H9 (cell line): ENCODE measurements at regions not wholly inside any gene's neighbourhood (a gene's known extent, or its start where the extent isn't known, plus 50 kb on each side); places are given as distances from the start of the nearest gene placed in this dataset.

Experiments used
- DNase-seq: peaks from one replicate; pipeline ENCODE4 v3.0.0-alpha.2; 2017
- H2AFZ ChIP-seq: one replicate; pipeline ENCODE4 v1.6.1; 2013; ENCODE audit warnings: mild to moderate bottlenecking, low read length, control low read depth, moderate library complexity
- H2AK5ac ChIP-seq: 2 replicates; pipeline ENCODE4 v1.6.1; 2013; ENCODE audit warnings: low read length, control low read depth, mixed read lengths; ENCODE audit not compliant: insufficient read length
- H2BK120ac ChIP-seq: one replicate; pipeline ENCODE4 v1.6.1; 2013; ENCODE audit warnings: low read depth, mild to moderate bottlenecking, low read length, control low read depth, inconsistent platforms; ENCODE audit not compliant: poor library complexity, severe bottlenecking
- H2BK12ac ChIP-seq: 2 replicates; pipeline ENCODE4 v1.6.1; 2013; ENCODE audit warnings: low read length, control low read depth, mixed read lengths, low read depth; ENCODE audit not compliant: insufficient read length
- H2BK15ac ChIP-seq: 2 replicates; pipeline ENCODE4 v1.6.1; 2013; ENCODE audit warnings: low read depth, low read length, control low read depth
- H2BK20ac ChIP-seq: one replicate; pipeline ENCODE4 v1.6.1; 2013; ENCODE audit warnings: low read depth, mild to moderate bottlenecking, low read length, control low read depth, inconsistent platforms; ENCODE audit not compliant: poor library complexity, severe bottlenecking
- H2BK5ac ChIP-seq: 2 replicates; pipeline ENCODE4 v1.6.1; 2013; ENCODE audit warnings: low read length, control low read depth, mixed read lengths; ENCODE audit not compliant: insufficient read length
- H3K14ac ChIP-seq: 2 replicates; pipeline ENCODE4 v1.6.1; 2013; ENCODE audit warnings: low read length, control low read depth; ENCODE audit not compliant: insufficient read depth
- H3K18ac ChIP-seq: 2 replicates; pipeline ENCODE4 v1.6.1; 2013; ENCODE audit warnings: low read depth, mild to moderate bottlenecking, mixed read lengths, low read length, control low read depth; ENCODE audit not compliant: insufficient read length
- H3K23ac ChIP-seq: 2 replicates; pipeline ENCODE4 v1.6.1; 2013; ENCODE audit warnings: low read length, control low read depth, mixed read lengths, low read depth; ENCODE audit not compliant: insufficient read length
- H3K23me2 ChIP-seq: 2 replicates; pipeline ENCODE4 v1.6.1; 2013; ENCODE audit warnings: low read depth, mild to moderate bottlenecking, mixed read lengths, low read length, control low read depth; ENCODE audit not compliant: insufficient read length, poor library complexity, severe bottlenecking
- H3K27ac ChIP-seq: 2 replicates; pipeline ENCODE4 v1.5.1; 2013; ENCODE audit warnings: low read length, control low read depth, mixed read lengths, low read depth; ENCODE audit not compliant: insufficient read length
- H3K27me3 ChIP-seq: 2 replicates; pipeline ENCODE4 v1.6.1; 2013; ENCODE audit warnings: low read length, control low read depth, inconsistent platforms; ENCODE audit not compliant: insufficient read depth
- H3K4ac ChIP-seq: 2 replicates; pipeline ENCODE4 v1.6.1; 2013; ENCODE audit warnings: low read depth, mild to moderate bottlenecking, control low read depth, inconsistent platforms, low read length, moderate library complexity
- H3K4me1 ChIP-seq: 2 replicates; pipeline ENCODE4 v1.6.1; 2013; ENCODE audit warnings: low read length, control low read depth, inconsistent platforms; ENCODE audit not compliant: insufficient read depth
- H3K4me2 ChIP-seq: 2 replicates; pipeline ENCODE4 v1.6.1; 2013; ENCODE audit warnings: low read length, control low read depth, mixed read lengths; ENCODE audit not compliant: insufficient read length, insufficient read depth
- H3K56ac ChIP-seq: 2 replicates; pipeline ENCODE4 v1.6.1; 2013; ENCODE audit warnings: low read depth, mild to moderate bottlenecking, mixed read lengths, low read length, control low read depth; ENCODE audit not compliant: insufficient read length
- H3K79me1 ChIP-seq: 2 replicates; pipeline ENCODE4 v1.6.1; 2013; ENCODE audit warnings: low read depth, mild to moderate bottlenecking, moderate library complexity, low read length, control low read depth, inconsistent platforms; ENCODE audit not compliant: insufficient read depth, poor library complexity, severe bottlenecking
- H3K79me2 ChIP-seq: 2 replicates; pipeline ENCODE4 v1.6.1; 2013; ENCODE audit warnings: low read length, control low read depth, inconsistent platforms; ENCODE audit not compliant: insufficient read depth
- H3K9ac ChIP-seq: 2 replicates; pipeline ENCODE4 v1.6.1; 2013; ENCODE audit warnings: low read length, control low read depth, mixed read lengths; ENCODE audit not compliant: insufficient read length; ENCODE audit errors: extremely low read depth
- H3K9me3 ChIP-seq: one replicate; pipeline ENCODE4 v1.6.1; 2013; ENCODE audit warnings: low read depth, low read length, inconsistent platforms; ENCODE audit not compliant: control insufficient read depth
- H3T11ph ChIP-seq: one replicate; pipeline ENCODE4 v1.6.1; 2013; ENCODE audit warnings: mild to moderate bottlenecking, low read length, control low read depth, inconsistent platforms
- H4K20me1 ChIP-seq: one replicate; pipeline ENCODE4 v1.6.1; 2013; ENCODE audit not compliant: control insufficient read depth, insufficient read length, insufficient read depth
- H4K5ac ChIP-seq: 2 replicates; pipeline ENCODE4 v1.6.1; 2013; ENCODE audit warnings: low read depth, mild to moderate bottlenecking, mixed read lengths, low read length, control low read depth; ENCODE audit not compliant: insufficient read length
- H4K8ac ChIP-seq: replicated peaks from 2 replicates; pipeline ENCODE4 v1.6.1; 2013; ENCODE audit warnings: low read length, control low read depth, mixed read lengths, low read depth; ENCODE audit not compliant: insufficient read length
- H4K91ac ChIP-seq: 2 replicates; pipeline ENCODE4 v1.6.1; 2013; ENCODE audit warnings: low read depth, mild to moderate bottlenecking, moderate library complexity, mixed read lengths, low read length, control low read depth; ENCODE audit not compliant: insufficient read length
- H3K27ac Mint-ChIP-seq, 3 experiments: 2 replicates in 2 of 3; 3 replicates in 1 of 3; pipeline ENCODE4 v1.8.0; 2020 to 2021; ENCODE audit warnings: mixed read lengths in 3 of 3, mild to moderate bottlenecking in 1 of 3, moderate library complexity in 1 of 3
- H3K27me3 Mint-ChIP-seq: 2 replicates; pipeline ENCODE4 v1.8.0; 2021; ENCODE audit warnings: low read depth, mild to moderate bottlenecking, moderate library complexity, mixed read lengths
- H3K36me3 Mint-ChIP-seq, 3 experiments: 2 replicates in 2 of 3; 3 replicates in 1 of 3; pipeline ENCODE4 v1.8.0; 2020 to 2021; ENCODE audit warnings: low read depth in 3 of 3, mixed read lengths in 3 of 3; ENCODE audit not compliant: insufficient read depth in 1 of 3
- H3K4me1 Mint-ChIP-seq, 2 experiments: 2 replicates each; pipeline ENCODE4 v1.8.0; 2020; ENCODE audit warnings: mixed read lengths in 2 of 2
- H3K4me3 Mint-ChIP-seq, 2 experiments: 2 replicates in 1 of 2; 3 replicates in 1 of 2; pipeline ENCODE4 v1.8.0; 2020 to 2021; ENCODE audit warnings: mild to moderate bottlenecking in 2 of 2, mixed read lengths in 2 of 2, moderate library complexity in 1 of 2
- H3K9me3 Mint-ChIP-seq, 2 experiments: 2 replicates in 1 of 2; 3 replicates in 1 of 2; pipeline ENCODE4 v1.8.0; 2020; ENCODE audit warnings: mild to moderate bottlenecking in 2 of 2, mixed read lengths in 2 of 2, moderate library complexity in 1 of 2
- WGBS: extraction: QIAGEN DNeasy Blood & Tissue Kit; methylation state at CpG from one replicate; pipeline ENCODE4 v1.1.7; 2013; ENCODE audit warnings: missing lambda C conversion rate, low lambda C conversion rate, mixed read lengths; ENCODE audit not compliant: insufficient read length; ENCODE audit errors: extremely low coverage; 5-methylcytosine and 5-hydroxymethylcytosine counted together
- TF ChIP-seq, protein P1 (sequence below): fragments of 200-600 bp; sonication (generic); conservative IDR thresholded peaks from 3 replicates; pipeline ENCODE4 v1.8.0; 2021; ENCODE audit warnings: antibody characterized with exemption, mild to moderate bottlenecking

DNA sequence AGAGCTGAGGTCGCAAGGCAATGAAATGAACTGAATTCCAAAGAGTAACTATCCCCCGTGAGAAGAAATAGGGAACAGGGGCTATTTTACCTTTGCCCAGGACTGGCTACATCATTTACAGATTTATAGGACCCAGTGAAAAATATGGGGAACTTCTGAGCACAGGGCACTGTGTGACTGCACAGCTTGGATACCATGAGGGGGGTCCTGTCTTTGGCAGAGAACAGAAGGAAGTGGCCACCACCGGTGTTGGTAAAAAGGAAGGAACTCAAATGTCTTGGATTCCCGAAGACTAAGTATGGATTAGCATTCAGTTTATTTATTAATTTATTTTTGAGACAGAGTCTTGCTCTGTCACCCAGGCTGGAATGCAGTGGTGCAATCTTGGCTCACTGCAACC, 119.6 kb downstream of the B3GNT2 start:
- H2BK120ac ChIP-seq, result no peak overlapping the region
- H4K20me1 ChIP-seq, result no peaks in the 10 kb centered on the region
- H2BK5ac ChIP-seq, result no peak overlapping the region
- H2BK15ac ChIP-seq, result no peak overlapping the region
- no CpG with 5 or more reads among the region's 4 CpGs for WGBS
- Mint-ChIP-seq H3K36me3 (no peaks in the 10 kb centered on the region), H3K27me3 (no peaks in the 10 kb centered on the region), H3K4me3 (no peak overlapping the region), H3K27ac (no peak overlapping the region; a peak in 1 of 7 replicates), H3K9me3 (no peaks in the 10 kb centered on the region; a peak in 1 of 5 replicates), H3K4me1 (peaks cover 6 to 12% of the 10 kb centered on the region in 2 experiments)
- H3K4me1 ChIP-seq, result no peaks in the 10 kb centered on the region
- no peak overlapping the region for H2BK12ac ChIP-seq
- H3K4me2 ChIP-seq, result no peak overlapping the region
- no peak overlapping the region for H4K91ac ChIP-seq
- no peak for DNase-seq
- H3K9me3 ChIP-seq, result no peaks in the 10 kb centered on the region
- no peak overlapping the region for H3K27ac ChIP-seq
- no peak overlapping the region for H3K23ac ChIP-seq
- no peaks in the 10 kb centered on the region for H3K79me2 ChIP-seq
- H3K79me1 ChIP-seq, result no peaks in the 10 kb centered on the region
- no peaks in the 10 kb centered on the region for H3K23me2 ChIP-seq
- no peak overlapping the region for H3K4ac ChIP-seq
- H3K27me3 ChIP-seq, result no peaks in the 10 kb centered on the region
- H3K9ac ChIP-seq, result no peak overlapping the region
- no peak overlapping the region for H2BK20ac ChIP-seq
- no peak overlapping the region for H2AK5ac ChIP-seq
- H3K56ac ChIP-seq, result no peak overlapping the region
- H3K14ac ChIP-seq, result no peak overlapping the region
- H4K5ac ChIP-seq, result no peak overlapping the region
- H3T11ph ChIP-seq, result no peak overlapping the region
- TF ChIP-seq, protein P1, sequence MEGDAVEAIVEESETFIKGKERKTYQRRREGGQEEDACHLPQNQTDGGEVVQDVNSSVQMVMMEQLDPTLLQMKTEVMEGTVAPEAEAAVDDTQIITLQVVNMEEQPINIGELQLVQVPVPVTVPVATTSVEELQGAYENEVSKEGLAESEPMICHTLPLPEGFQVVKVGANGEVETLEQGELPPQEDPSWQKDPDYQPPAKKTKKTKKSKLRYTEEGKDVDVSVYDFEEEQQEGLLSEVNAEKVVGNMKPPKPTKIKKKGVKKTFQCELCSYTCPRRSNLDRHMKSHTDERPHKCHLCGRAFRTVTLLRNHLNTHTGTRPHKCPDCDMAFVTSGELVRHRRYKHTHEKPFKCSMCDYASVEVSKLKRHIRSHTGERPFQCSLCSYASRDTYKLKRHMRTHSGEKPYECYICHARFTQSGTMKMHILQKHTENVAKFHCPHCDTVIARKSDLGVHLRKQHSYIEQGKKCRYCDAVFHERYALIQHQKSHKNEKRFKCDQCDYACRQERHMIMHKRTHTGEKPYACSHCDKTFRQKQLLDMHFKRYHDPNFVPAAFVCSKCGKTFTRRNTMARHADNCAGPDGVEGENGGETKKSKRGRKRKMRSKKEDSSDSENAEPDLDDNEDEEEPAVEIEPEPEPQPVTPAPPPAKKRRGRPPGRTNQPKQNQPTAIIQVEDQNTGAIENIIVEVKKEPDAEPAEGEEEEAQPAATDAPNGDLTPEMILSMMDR, result no peak
- H4K8ac ChIP-seq, result no peak overlapping the region
- H3K18ac ChIP-seq, result no peak overlapping the region
- no peak overlapping the region for H2AFZ ChIP-seq
